ENCODE measurements at regions not wholly inside any gene's neighbourhood (a gene's known extent, or its start where the extent isn't known, plus 50 kb on each side); places are given as distances from the start of the nearest gene placed in this dataset.

DNA sequence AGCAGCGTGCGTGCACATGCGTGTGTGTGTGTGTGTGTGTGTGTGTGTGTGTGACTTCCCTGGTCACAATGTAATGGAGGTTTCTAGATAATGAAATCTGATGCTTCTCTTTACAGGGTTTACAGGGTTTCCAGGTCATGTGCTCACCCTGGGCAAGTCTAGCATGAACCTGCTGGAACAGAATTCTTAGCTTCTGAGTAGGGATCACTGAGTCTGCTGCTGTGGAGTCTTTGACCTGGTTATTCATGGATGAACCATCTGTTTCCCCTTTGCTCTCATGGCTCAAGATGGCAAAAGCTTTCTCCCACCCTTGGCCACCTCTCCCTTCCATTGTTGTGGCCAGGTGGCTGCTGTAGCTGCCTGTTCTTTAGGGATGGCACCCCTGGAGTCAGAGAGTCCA lies 111.6 kb upstream of the SHB start:
- peaks cover 0 to 2% (median 0%) of the 10 kb centered on the region in 7 donors for H3K9me3 Mint-ChIP-seq
- Histone ChIP-seq H2AFZ (ENCODE audit: insufficient read depth, low read depth, low read length, poor library complexity, severe bottlenecking) (no peak overlapping the region), H3K36me3 (replicated peaks in 1 of 2; ENCODE audit: control insufficient read depth in 1 of 2, insufficient read depth in 2 of 2, low read length in 2 of 2) (no peaks in the 10 kb centered on the region), H3K4me2 (replicated peaks; ENCODE audit: extremely low read depth, low read length, poor library complexity, severe bottlenecking) (no peak overlapping the region), H3K79me2 (ENCODE audit: insufficient read depth, low read length) (no peaks in the 10 kb centered on the region), H3K9ac (ENCODE audit: insufficient read depth, low read length, poor library complexity, severe bottlenecking) (no peak overlapping the region), H3K27me3 (ENCODE audit: control insufficient read depth in 2 of 2, insufficient read depth in 2 of 2, low read length in 2 of 2) (no peaks in the 10 kb centered on the region), H3K9me3 (replicated peaks in 1 of 2; ENCODE audit: control insufficient read depth in 1 of 2, insufficient read depth in 1 of 2, low read length in 2 of 2) (no peaks in the 10 kb centered on the region), H3K4me3 (replicated peaks in 1 of 3; ENCODE audit: low read depth in 2 of 3, low read length in 3 of 3) (no peak overlapping the region), H3K4me1 (ENCODE audit: control insufficient read depth in 1 of 2, insufficient read depth in 2 of 2, low read length in 2 of 2) (no peaks in the 10 kb centered on the region), H4K20me1 (ENCODE audit: insufficient read depth, low read length) (no peaks in the 10 kb centered on the region), H3K27ac (ENCODE audit: low read depth in 1 of 2, low read length in 2 of 2) (no peak overlapping the region)
- H3K27me3 Mint-ChIP-seq (ENCODE audit: low read depth in 3 of 3) = peaks cover 0 to 2% (median 0%) of the 10 kb centered on the region in 3 donors
- no peak overlapping the region for H3K4me3 Mint-ChIP-seq
- intact Hi-C loops (cut with micrococcal nuclease) = no loop called here
- no peak for TF ChIP-seq CTCF (IDR thresholded peaks at IDR 0.05)
- no peaks in the 10 kb centered on the region for H3K36me3 Mint-ChIP-seq
- DNase-seq = no peak
- peaks cover 8% of the 10 kb centered on the region for H3K4me1 Mint-ChIP-seq
- H3K27ac Mint-ChIP-seq = no peak overlapping the region
- 90% methylated on average over 2 of the region's 3 CpGs for WGBS (ENCODE audit: insufficient coverage)

DNA sequence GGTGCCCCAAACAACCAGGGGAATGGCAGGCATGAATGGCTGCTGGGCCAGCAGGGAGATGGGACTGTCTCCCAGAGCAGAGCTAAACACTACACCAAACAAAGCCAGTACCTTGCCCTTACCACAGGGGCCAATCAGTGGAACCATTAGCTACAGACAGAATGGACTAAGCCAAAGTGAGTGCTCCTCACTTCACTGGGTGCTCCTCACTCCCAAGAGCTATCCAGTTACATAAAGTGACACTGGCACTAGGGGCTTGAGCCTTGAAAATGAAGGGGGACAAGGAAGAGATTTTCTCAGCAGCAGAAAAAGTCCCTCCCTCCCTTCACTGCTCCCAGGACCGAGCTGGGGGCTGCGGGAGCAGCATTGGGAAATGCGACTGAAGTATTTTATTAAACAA lies 110.9 kb upstream of the SHB start:
- Mint-ChIP-seq H3K27me3 (ENCODE audit: low read depth in 3 of 3) (peaks cover 0 to 2% (median 0%) of the 10 kb centered on the region in 3 donors), H3K9me3 (peaks cover 0 to 2% (median 0%) of the 10 kb centered on the region in 7 donors), H3K27ac (no peak overlapping the region), H3K4me1 (peaks cover 8% of the 10 kb centered on the region), H3K4me3 (no peak overlapping the region), H3K36me3 (no peaks in the 10 kb centered on the region)
- intact Hi-C loops (cut with micrococcal nuclease) = no loop called here
- Histone ChIP-seq H3K4me3 (replicated peaks in 1 of 3; ENCODE audit: low read depth in 2 of 3, low read length in 3 of 3) (no peak overlapping the region), H2AFZ (ENCODE audit: insufficient read depth, low read depth, low read length, poor library complexity, severe bottlenecking) (no peak overlapping the region), H3K9me3 (replicated peaks in 1 of 2; ENCODE audit: control insufficient read depth in 1 of 2, insufficient read depth in 1 of 2, low read length in 2 of 2) (no peaks in the 10 kb centered on the region), H3K27me3 (ENCODE audit: control insufficient read depth in 2 of 2, insufficient read depth in 2 of 2, low read length in 2 of 2) (no peaks in the 10 kb centered on the region), H3K79me2 (ENCODE audit: insufficient read depth, low read length) (no peaks in the 10 kb centered on the region), H3K9ac (ENCODE audit: insufficient read depth, low read length, poor library complexity, severe bottlenecking) (no peak overlapping the region), H3K4me1 (ENCODE audit: control insufficient read depth in 1 of 2, insufficient read depth in 2 of 2, low read length in 2 of 2) (no peaks in the 10 kb centered on the region), H3K27ac (ENCODE audit: low read depth in 1 of 2, low read length in 2 of 2) (no peak overlapping the region), H3K36me3 (replicated peaks in 1 of 2; ENCODE audit: control insufficient read depth in 1 of 2, insufficient read depth in 2 of 2, low read length in 2 of 2) (no peaks in the 10 kb centered on the region), H3K4me2 (replicated peaks; ENCODE audit: extremely low read depth, low read length, poor library complexity, severe bottlenecking) (no peak overlapping the region), H4K20me1 (ENCODE audit: insufficient read depth, low read length) (no peaks in the 10 kb centered on the region)
- no peak for TF ChIP-seq CTCF (IDR thresholded peaks at IDR 0.05)
- DNase-seq = no peak
- WGBS (ENCODE audit: insufficient coverage) = no CpG with 5 or more reads among the region's 3 CpGs

All from CD14-positive monocyte (primary cell).